ENCODE measurements at regions not wholly inside any gene's neighbourhood (a gene's known extent, or its start where the extent isn't known, plus 50 kb on each side); places are given as distances from the start of the nearest gene placed in this dataset.
A peak's percentile ranks its signal among the peaks of the same experiment; 100 is the strongest.

DNA sequence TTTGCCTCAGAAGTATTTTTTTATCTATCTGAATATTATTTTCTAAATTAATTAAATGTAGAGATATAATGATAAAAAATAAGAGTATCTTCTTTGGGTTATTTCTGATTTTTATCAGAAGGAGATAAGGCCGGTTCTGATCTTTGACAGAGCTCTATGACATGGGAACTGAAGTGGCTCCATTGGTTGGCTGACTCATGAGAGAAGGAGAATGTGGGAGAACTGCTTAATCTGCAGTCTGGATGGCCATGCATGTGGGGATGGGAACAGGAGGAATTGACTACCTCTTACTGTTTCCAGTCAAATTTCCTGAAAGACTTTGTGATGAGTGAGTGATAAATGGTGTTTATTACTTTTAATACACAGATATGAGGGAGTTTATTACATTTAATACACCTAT is 155.8 kb upstream of the ATP2B1 start:
- Histone ChIP-seq H3F3A (ENCODE audit: insufficient read depth, low read length) (peaks cover 4% of the 10 kb centered on the region; the same call in 1 of the 2 replicates), H3K4me1 (ENCODE audit: low read length) (peaks cover 24% of the 10 kb centered on the region), H3K4me2 (ENCODE audit: low read depth, low read length) (no peak overlapping the region), H3K79me2 (ENCODE audit: low read length) (no peaks in the 10 kb centered on the region), H2AFZ (ENCODE audit: low read length) (no peak overlapping the region), H4K20me1 (ENCODE audit: insufficient read depth, low read length) (no peaks in the 10 kb centered on the region), H3K9me2 (replicated peaks; ENCODE audit: insufficient read depth, low read length) (no peaks in the 10 kb centered on the region), H3K36me3 (replicated peaks; ENCODE audit: insufficient read depth, low read length) (no peaks in the 10 kb centered on the region), H3K9me3 (replicated peaks; ENCODE audit: insufficient read depth, low read length) (no peaks in the 10 kb centered on the region), H3K27me3 (replicated peaks; ENCODE audit: insufficient read depth, low read length) (no peaks in the 10 kb centered on the region), H3K9ac (ENCODE audit: low read length) (no peak overlapping the region; the same call in 1 of the 2 replicates), H3K27ac (ENCODE audit: low read length) (peak overlapping the region; percentile 75; the same call in 1 of the 2 replicates), H3K4me3 (ENCODE audit: low read length) (no peak overlapping the region)
- TF ChIP-seq EZH2 (optimal IDR thresholded peaks at IDR 0.05; ENCODE audit: low read depth, low read length) = no peak
- no peak for TF ChIP-seq EZH2phosphoT487 (IDR thresholded peaks at IDR 0.05; ENCODE audit: low read length)
- TF ChIP-seq, protein P1, sequence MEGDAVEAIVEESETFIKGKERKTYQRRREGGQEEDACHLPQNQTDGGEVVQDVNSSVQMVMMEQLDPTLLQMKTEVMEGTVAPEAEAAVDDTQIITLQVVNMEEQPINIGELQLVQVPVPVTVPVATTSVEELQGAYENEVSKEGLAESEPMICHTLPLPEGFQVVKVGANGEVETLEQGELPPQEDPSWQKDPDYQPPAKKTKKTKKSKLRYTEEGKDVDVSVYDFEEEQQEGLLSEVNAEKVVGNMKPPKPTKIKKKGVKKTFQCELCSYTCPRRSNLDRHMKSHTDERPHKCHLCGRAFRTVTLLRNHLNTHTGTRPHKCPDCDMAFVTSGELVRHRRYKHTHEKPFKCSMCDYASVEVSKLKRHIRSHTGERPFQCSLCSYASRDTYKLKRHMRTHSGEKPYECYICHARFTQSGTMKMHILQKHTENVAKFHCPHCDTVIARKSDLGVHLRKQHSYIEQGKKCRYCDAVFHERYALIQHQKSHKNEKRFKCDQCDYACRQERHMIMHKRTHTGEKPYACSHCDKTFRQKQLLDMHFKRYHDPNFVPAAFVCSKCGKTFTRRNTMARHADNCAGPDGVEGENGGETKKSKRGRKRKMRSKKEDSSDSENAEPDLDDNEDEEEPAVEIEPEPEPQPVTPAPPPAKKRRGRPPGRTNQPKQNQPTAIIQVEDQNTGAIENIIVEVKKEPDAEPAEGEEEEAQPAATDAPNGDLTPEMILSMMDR (IDR thresholded peaks at IDR 0.05; ENCODE audit: low read length) = no peak
- DNase-seq = no peak

DNA sequence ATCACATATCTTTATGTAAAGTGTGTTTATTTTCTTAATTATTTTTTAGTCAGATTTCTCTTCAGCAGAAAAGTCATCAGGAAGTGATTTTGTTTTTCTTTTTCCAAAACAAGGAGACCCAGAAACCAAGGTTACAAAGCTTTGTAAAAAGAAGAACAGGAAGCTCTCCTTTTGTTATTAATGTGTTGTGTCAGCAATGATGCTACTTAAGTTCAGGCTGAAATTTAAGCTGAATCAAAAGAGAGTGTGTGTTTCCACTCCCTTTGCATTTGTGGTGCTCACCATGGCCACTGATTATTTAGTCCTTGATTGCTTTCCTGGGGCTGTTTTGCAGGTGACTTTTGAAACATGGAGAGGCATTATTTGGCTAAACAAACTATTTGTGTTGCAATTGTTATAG is 155.3 kb upstream of the ATP2B1 start:
- no peaks in the 10 kb centered on the region for H3K9me3 ChIP-seq (replicated peaks; ENCODE audit: insufficient read depth, low read length)
- peak overlapping the region; percentile 75; the same call in 1 of the 2 replicates for H3K27ac ChIP-seq (ENCODE audit: low read length)
- H3K4me3 ChIP-seq (ENCODE audit: low read length) = no peak overlapping the region
- H3K36me3 ChIP-seq (replicated peaks; ENCODE audit: insufficient read depth, low read length) = no peaks in the 10 kb centered on the region
- no peaks in the 10 kb centered on the region for H3K9me2 ChIP-seq (replicated peaks; ENCODE audit: insufficient read depth, low read length)
- TF ChIP-seq, protein P1 (IDR thresholded peaks at IDR 0.05; ENCODE audit: low read length) = no peak
- no peak for TF ChIP-seq EZH2phosphoT487 (IDR thresholded peaks at IDR 0.05; ENCODE audit: low read length)
- no peak for TF ChIP-seq EZH2 (optimal IDR thresholded peaks at IDR 0.05; ENCODE audit: low read depth, low read length)
- H3K9ac ChIP-seq (ENCODE audit: low read length) = peak overlapping the region; percentile 56
- H3K4me2 ChIP-seq (ENCODE audit: low read depth, low read length) = peak overlapping the region; percentile 77; the same call in 1 of the 2 replicates
- H2AFZ ChIP-seq (ENCODE audit: low read length) = peak overlapping the region; percentile 42; the same call in 1 of the 2 replicates
- peaks cover 4% of the 10 kb centered on the region; the same call in 1 of the 2 replicates for H3F3A ChIP-seq (ENCODE audit: insufficient read depth, low read length)
- H3K79me2 ChIP-seq (ENCODE audit: low read length) = no peaks in the 10 kb centered on the region
- H3K4me1 ChIP-seq (ENCODE audit: low read length) = peaks cover 24% of the 10 kb centered on the region
- DNase-seq = peak; percentile 72
- H3K27me3 ChIP-seq (replicated peaks; ENCODE audit: insufficient read depth, low read length) = no peaks in the 10 kb centered on the region
- H4K20me1 ChIP-seq (ENCODE audit: insufficient read depth, low read length) = no peaks in the 10 kb centered on the region

DNA sequence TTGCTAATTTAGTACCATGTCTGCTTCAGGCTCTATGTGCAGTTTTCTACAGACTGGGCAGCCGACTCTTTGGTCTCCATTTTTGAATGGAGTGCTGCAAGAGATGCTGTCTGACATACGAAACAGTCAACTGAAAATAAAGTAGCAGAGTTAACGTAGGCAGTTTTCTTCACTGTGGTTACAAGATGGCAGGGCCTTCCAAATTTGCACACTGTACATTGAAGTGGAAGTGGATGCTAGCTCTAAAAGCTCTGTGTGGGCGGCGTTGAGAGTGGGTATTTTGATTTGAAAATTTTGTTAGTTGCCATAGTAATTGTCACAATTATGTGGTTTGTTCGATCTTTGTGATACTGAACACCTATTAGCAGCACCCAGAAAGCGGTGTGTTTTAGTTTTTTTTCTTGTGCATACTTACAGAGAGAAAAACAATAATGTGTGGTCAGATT is 154.9 kb upstream of the ATP2B1 start:
- peak; percentile 46 for DNase-seq
- Histone ChIP-seq H3K4me3 (ENCODE audit: low read length) (peak overlapping the region; percentile 36; the same call in 1 of the 2 replicates), H3K4me2 (ENCODE audit: low read depth, low read length) (peak overlapping the region; percentile 77), H3K79me2 (ENCODE audit: low read length) (no peaks in the 10 kb centered on the region), H3F3A (ENCODE audit: insufficient read depth, low read length) (peaks cover 4% of the 10 kb centered on the region; the same call in 1 of the 2 replicates), H3K36me3 (replicated peaks; ENCODE audit: insufficient read depth, low read length) (no peaks in the 10 kb centered on the region), H3K27ac (ENCODE audit: low read length) (peak overlapping the region; percentile 75), H3K9me2 (replicated peaks; ENCODE audit: insufficient read depth, low read length) (no peaks in the 10 kb centered on the region), H3K9ac (ENCODE audit: low read length) (peak overlapping the region; percentile 56), H4K20me1 (ENCODE audit: insufficient read depth, low read length) (no peaks in the 10 kb centered on the region), H3K9me3 (replicated peaks; ENCODE audit: insufficient read depth, low read length) (no peaks in the 10 kb centered on the region), H3K27me3 (replicated peaks; ENCODE audit: insufficient read depth, low read length) (no peaks in the 10 kb centered on the region), H3K4me1 (ENCODE audit: low read length) (peaks cover 24% of the 10 kb centered on the region), H2AFZ (ENCODE audit: low read length) (peak overlapping the region; percentile 42)
- no peak for TF ChIP-seq EZH2phosphoT487 (IDR thresholded peaks at IDR 0.05; ENCODE audit: low read length)
- TF ChIP-seq, protein P1 (IDR thresholded peaks at IDR 0.05; ENCODE audit: low read length) = no peak
- no peak for TF ChIP-seq EZH2 (optimal IDR thresholded peaks at IDR 0.05; ENCODE audit: low read depth, low read length)
